Fibroblast of lung (primary cell): ENCODE measurements at regions not wholly inside any gene's neighbourhood (a gene's known extent, or its start where the extent isn't known, plus 50 kb on each side); places are given as distances from the start of the nearest gene placed in this dataset.

ENCODE experiments used
- CTCF ChIP-seq, 2 donors: IDR thresholded peaks in 1 of 2; conservative IDR thresholded peaks in 1 of 2; 1 replicate in 1 of 2; 2 replicates in 1 of 2; pipeline ENCODE4 v1.5.1; 2011 to 2012; ENCODE audit warnings: low read length in 2 of 2, control low read depth in 1 of 2, inconsistent platforms in 1 of 2, low read depth in 1 of 2, mild to moderate bottlenecking in 1 of 2
- EZH2 ChIP-seq: IDR thresholded peaks from 2 replicates; pipeline ENCODE4 v1.5.1; 2012; ENCODE audit warnings: low read length, control low read depth, mild to moderate bottlenecking; ENCODE audit errors: missing control alignments

DNA sequence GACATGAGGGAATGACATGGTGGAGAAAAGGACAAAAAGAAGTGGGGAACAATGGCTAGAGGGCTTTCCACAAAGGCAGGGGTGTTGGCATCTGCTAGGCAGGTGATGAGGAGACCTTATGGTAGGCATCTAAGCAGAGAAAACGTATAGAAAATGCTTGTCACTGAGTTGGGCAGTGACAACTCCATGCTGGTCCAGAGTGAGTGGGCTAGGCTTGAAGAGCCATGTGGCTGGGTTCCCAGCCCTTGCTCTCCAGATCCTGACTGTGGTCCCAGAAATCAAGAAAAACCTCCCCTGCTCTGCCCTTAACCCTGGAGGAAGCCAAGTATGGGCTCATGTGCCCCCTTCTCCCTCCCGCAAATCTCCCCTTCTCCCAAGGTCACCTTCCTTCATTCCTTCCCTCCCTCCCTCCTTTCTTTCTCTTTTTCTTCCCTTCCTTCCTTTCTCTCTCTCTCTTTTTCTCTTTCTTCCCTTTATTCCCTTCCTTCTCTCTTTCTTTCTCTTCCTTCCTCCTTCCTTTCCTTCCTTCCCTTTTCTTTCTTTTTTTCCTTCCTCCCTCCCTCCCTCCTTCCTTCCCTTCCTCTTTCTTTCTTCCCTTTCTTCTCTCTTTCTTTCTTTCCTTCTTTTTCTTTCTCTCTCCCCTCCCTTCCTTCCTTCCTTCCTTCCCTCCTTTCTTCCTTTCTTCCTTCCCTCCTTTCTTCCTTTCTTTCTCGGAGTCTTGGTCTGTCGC lies 102.8 kb downstream of the NAV1 start:
- TF ChIP-seq CTCF (conservative IDR thresholded peaks at IDR 0.05 in 1 of 2, IDR thresholded peaks at IDR 0.05 in 1 of 2; ENCODE audit: low read depth in 1 of 2, low read length in 2 of 2): no peak
- TF ChIP-seq EZH2: no peak
